NCI-H2029 treated with DMSO at 0.1 percent for 48 hours (cell line): ENCODE measurements at regions not wholly inside any gene's neighbourhood (a gene's known extent, or its start where the extent isn't known, plus 50 kb on each side); places are given as distances from the start of the nearest gene placed in this dataset.
"Not testable (repeated sequence)": the region's sequence is repeated elsewhere in the genome, so short reads cannot be mapped to it uniquely, and the experiment has no call there.

ENCODE experiments used
- DNase-seq: peaks from one replicate; lab custom pipeline; 2025; lab: John Stamatoyannopoulos, UW

GRCh38 chr13:78139765-78140164 is 221.1 kb upstream of the EDNRB start:
- no peak for DNase-seq

- no peak for DNase-seq
Measured at GRCh38 chr13:78138756-78139155, 220.1 kb upstream of the EDNRB start.

- peak; percentile 27 for DNase-seq
Measured at GRCh38 chr13:78137404-78138142, 218.9 kb upstream of the EDNRB start.

GRCh38 chr13:78136966-78137365 is 218.3 kb upstream of the EDNRB start:
- no peak for DNase-seq

- DNase-seq: no peak
Measured at GRCh38 chr13:78133511-78133910, 214.9 kb upstream of the EDNRB start.

GRCh38 chr13:78131811-78132210 is 213.2 kb upstream of the EDNRB start:
- DNase-seq: no peak

GRCh38 chr13:78131346-78131745 is 212.7 kb upstream of the EDNRB start:
- no peak for DNase-seq

- DNase-seq: no peak
Measured at GRCh38 chr13:78129823-78130222, 211.2 kb upstream of the EDNRB start.

- DNase-seq: no peak
Measured at GRCh38 chr13:78129359-78129758, 210.7 kb upstream of the EDNRB start.

- DNase-seq: peak; percentile 15
Measured at GRCh38 chr13:78121459-78122348, 203.1 kb upstream of the EDNRB start.

GRCh38 chr13:78121001-78121400 is 202.4 kb upstream of the EDNRB start:
- DNase-seq: no peak

- DNase-seq: not testable (repeated sequence)
Measured at GRCh38 chr13:78120144-78120543, 201.5 kb upstream of the EDNRB start.

GRCh38 chr13:78117070-78117469 is 198.4 kb upstream of the EDNRB start:
- not testable (repeated sequence) for DNase-seq

- no peak for DNase-seq
Measured at GRCh38 chr13:78105656-78106055, 187.0 kb upstream of the EDNRB start.

GRCh38 chr13:78103936-78104335 is 185.3 kb upstream of the EDNRB start:
- DNase-seq: no peak

GRCh38 chr13:78102741-78103140 is 184.1 kb upstream of the EDNRB start:
- DNase-seq: no peak

GRCh38 chr13:78102121-78102677 is 183.6 kb upstream of the EDNRB start:
- no peak for DNase-seq

- no peak for DNase-seq
Measured at GRCh38 chr13:78100486-78100885, 181.9 kb upstream of the EDNRB start.

- no peak for DNase-seq
Measured at GRCh38 chr13:78098249-78098648, 179.6 kb upstream of the EDNRB start.

- DNase-seq: no peak
Measured at GRCh38 chr13:78096221-78096620, 177.6 kb upstream of the EDNRB start.

- DNase-seq: no peak
Measured at GRCh38 chr13:78087966-78088678, 169.5 kb upstream of the EDNRB start.
